Stomach (tissue), 8 donors: ENCODE measurements at regions not wholly inside any gene's neighbourhood (a gene's known extent, or its start where the extent isn't known, plus 50 kb on each side); places are given as distances from the start of the nearest gene placed in this dataset.
A peak's percentile ranks its signal among the peaks of the same experiment; 100 is the strongest.

ENCODE experiments used
- DNase-seq, 2 donors: peaks; one replicate each; pipeline versions ENCODE4 v3.0.0 to v3.0.0-alpha.2; 2013 to 2019
- H3K27ac ChIP-seq, 5 donors: fragments of 200-600 bp in 4 of 5; sonication (generic) in 4 of 5; one replicate each; pipeline ENCODE4 v1.5.1; 2013 to 2019; ENCODE audit warnings: mild to moderate bottlenecking in 1 of 5, moderate library complexity in 1 of 5
- H3K27me3 ChIP-seq, 3 donors: fragments of 200-600 bp; sonication (generic); one replicate each; pipeline ENCODE4 v1.5.1; 2017 to 2019; ENCODE audit warnings: mixed run types in 1 of 3
- H3K36me3 ChIP-seq, 4 donors: fragments of 200-600 bp; sonication (generic); 1 replicate in 3 of 4; 2 replicates in 1 of 4; pipeline ENCODE4 v1.5.1; 2016 to 2019
- H3K4me1 ChIP-seq, 4 donors: fragments of 200-600 bp; sonication (generic); one replicate each; pipeline ENCODE4 v1.5.1; 2016 to 2019
- H3K4me3 ChIP-seq, 4 donors: fragments of 200-600 bp; sonication (generic) in 3 of 4; one replicate each; pipeline ENCODE4 v1.5.1; 2016 to 2019; ENCODE audit warnings: mild to moderate bottlenecking in 1 of 4
- H3K9me3 ChIP-seq, 4 donors: fragments of 200-600 bp; sonication (generic); one replicate each; pipeline ENCODE4 v1.5.1; 2016 to 2019
- CTCF ChIP-seq, 7 experiments: fragments of 450-650 bp in 4 of 7; fragments of 200-600 bp in 3 of 7; sonication (generic) in 3 of 7; IDR thresholded peaks; one replicate each; pipeline ENCODE4 v1.5.1; 2016 to 2019; ENCODE audit warnings: antibody characterized with exemption in 7 of 7, control low read depth in 2 of 7, mild to moderate bottlenecking in 1 of 7
- EP300 ChIP-seq: sonication (generic); formaldehyde crosslinking; IDR thresholded peaks from one replicate; pipeline ENCODE4 v1.6.1; 2017; ENCODE audit warnings: antibody characterized with exemption
- POLR2A ChIP-seq, 4 donors: fragments of 450-650 bp; IDR thresholded peaks; one replicate each; pipeline ENCODE4 v1.6.1; 2016; ENCODE audit warnings: antibody characterized with exemption in 4 of 4, control low read depth in 2 of 4, mild to moderate bottlenecking in 1 of 4, moderate library complexity in 1 of 4
- POLR2AphosphoS5 ChIP-seq, 3 donors: sonication (generic); formaldehyde crosslinking; IDR thresholded peaks; one replicate each; pipeline ENCODE4 v1.6.1; 2016; ENCODE audit warnings: antibody characterized with exemption in 3 of 3
- whole genome bisulfite sequencing, 5 donors: extraction: QIAGEN DNeasy Blood & Tissue Kit in 3 of 5; methylation state at CpG; one replicate each; pipeline versions ENCODE4 v1.1.5 to v1.1.7; 2013 to 2018; 5-methylcytosine and 5-hydroxymethylcytosine counted together
- intact Hi-C: fragments of 100-400 bp; cut with DNase I; formaldehyde crosslinking; loops from one replicate; pipeline ENCODE4 v1.15.1; 2023; ENCODE audit warnings: low total_unique reads
- donor health status: healthy with polysubstance abuse.
- donor health status: Bipolar disorder and iron deficiency.
- donor health status: healthy.

DNA sequence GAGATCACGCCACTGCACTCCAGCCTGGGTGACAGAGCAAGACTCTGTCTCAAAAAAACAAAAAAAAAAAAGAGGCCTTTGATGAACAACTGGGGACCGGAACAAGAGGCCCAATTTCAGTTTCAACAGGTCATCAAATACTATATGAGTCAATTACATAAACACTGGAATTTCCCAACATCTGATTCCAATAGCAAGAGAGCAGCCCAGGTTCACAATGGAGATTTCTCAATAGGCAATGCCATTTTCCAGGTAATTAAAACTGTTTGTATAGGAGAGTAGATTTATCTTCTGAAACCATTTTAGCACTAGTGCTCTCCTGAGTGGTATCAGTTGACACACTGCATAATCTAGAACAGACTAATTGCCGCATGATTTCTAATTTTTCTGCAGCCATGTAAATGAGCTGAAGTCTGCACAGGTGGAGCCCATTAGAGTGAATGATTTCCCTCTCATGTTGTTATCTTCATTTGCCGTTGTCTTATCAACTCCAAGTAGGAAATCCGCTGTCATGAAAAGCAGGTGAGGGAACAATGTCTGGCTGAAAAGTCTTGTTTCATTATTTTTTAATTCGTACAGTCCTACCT lies 264.1 kb upstream of the MEIS1 start:
- H3K36me3 ChIP-seq = no peaks in the 10 kb centered on the region
- no peak overlapping the region for H3K27ac ChIP-seq
- no peaks in the 10 kb centered on the region for H3K4me1 ChIP-seq
- no peak for TF ChIP-seq POLR2A (IDR thresholded peaks at IDR 0.05)
- TF ChIP-seq CTCF (IDR thresholded peaks at IDR 0.05) = no peak
- no peak for TF ChIP-seq POLR2AphosphoS5 (IDR thresholded peaks at IDR 0.05)
- TF ChIP-seq EP300 = no peak
- no peaks in the 10 kb centered on the region for H3K9me3 ChIP-seq
- no peak overlapping the region for H3K4me3 ChIP-seq
- 55 to 65% (median 61%) methylated on average over 6 of the region's 6 CpGs for WGBS, 5 donors
- no peaks in the 10 kb centered on the region for H3K27me3 ChIP-seq
- peak in 1 of 2 donors; percentile 24 for DNase-seq
- intact Hi-C loops = no loop called here

- H3K9me3 ChIP-seq = no peaks in the 10 kb centered on the region
- DNase-seq = no peak
- no peak for TF ChIP-seq EP300
- no peak for TF ChIP-seq POLR2AphosphoS5 (IDR thresholded peaks at IDR 0.05)
- TF ChIP-seq CTCF (IDR thresholded peaks at IDR 0.05) = no peak
- TF ChIP-seq POLR2A (IDR thresholded peaks at IDR 0.05) = no peak
- H3K4me1 ChIP-seq = no peaks in the 10 kb centered on the region
- no peak overlapping the region for H3K27ac ChIP-seq
- 55 to 72% (median 60%) methylated on average over 3 of the region's 3 CpGs for whole genome bisulfite sequencing, 5 donors
- no peaks in the 10 kb centered on the region for H3K36me3 ChIP-seq
- H3K27me3 ChIP-seq = no peaks in the 10 kb centered on the region
- H3K4me3 ChIP-seq = no peak overlapping the region
- intact Hi-C loops = no loop called here
Measured at GRCh38 chr2:66169076-66169475, 265.8 kb upstream of the MEIS1 start.

DNA sequence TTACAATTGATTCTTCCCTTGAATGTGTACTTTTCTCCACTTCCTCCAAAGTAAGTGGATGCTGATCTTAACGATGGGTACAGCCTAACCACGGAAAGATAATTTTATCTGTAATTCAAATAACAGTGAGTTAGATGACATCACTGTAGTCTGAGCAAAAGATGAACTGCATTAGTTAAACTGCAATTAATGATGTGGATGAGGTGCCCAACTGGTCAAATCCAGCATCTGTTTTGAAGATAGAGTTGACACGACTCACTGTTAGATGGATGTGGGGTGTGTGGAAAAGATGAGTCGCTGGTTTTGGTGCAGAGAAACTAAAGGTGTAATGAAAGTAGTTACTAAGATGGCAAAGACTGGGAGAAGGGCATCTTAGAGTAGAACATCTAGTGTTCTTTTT lies 270.5 kb upstream of the MEIS1 start:
- Histone ChIP-seq H3K9me3 (no peaks in the 10 kb centered on the region), H3K27me3 (no peaks in the 10 kb centered on the region), H3K4me1 (no peaks in the 10 kb centered on the region), H3K36me3 (no peaks in the 10 kb centered on the region), H3K4me3 (no peak overlapping the region), H3K27ac (no peak overlapping the region)
- TF ChIP-seq POLR2AphosphoS5 (IDR thresholded peaks at IDR 0.05) (no peak), EP300 (no peak), CTCF (IDR thresholded peaks at IDR 0.05) (no peak), POLR2A (IDR thresholded peaks at IDR 0.05) (no peak)
- DNase-seq = no peak
- intact Hi-C loops = no loop called here
- WGBS, 5 donors = 76 to 85% (median 84%) methylated on average over 4 of the region's 4 CpGs

DNA sequence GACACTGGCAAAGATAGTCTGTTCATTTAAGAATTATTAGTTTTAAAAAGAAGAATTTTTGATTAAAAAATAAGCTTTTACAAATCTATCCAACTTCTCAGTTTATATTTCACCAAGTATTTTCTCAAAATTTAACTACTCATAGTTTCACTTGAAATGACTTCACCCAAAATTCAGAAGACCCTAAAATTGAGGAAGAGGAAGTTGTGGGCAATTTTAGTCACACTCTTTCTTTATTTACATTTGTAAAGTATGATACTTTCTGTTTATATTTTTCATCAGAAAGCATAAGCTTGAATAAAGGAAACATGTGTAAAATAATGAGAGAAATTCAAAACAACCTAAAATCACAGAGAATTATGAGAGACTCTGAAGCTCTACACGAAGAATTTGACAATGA lies 278.8 kb upstream of the MEIS1 start:
- no peak for DNase-seq
- Histone ChIP-seq H3K9me3 (peaks cover 0 to 47% (median 17%) of the 10 kb centered on the region in 4 donors), H3K4me3 (no peak overlapping the region), H3K27ac (no peak overlapping the region), H3K27me3 (no peaks in the 10 kb centered on the region), H3K36me3 (no peaks in the 10 kb centered on the region), H3K4me1 (no peaks in the 10 kb centered on the region)
- TF ChIP-seq EP300 (no peak), POLR2A (IDR thresholded peaks at IDR 0.05) (no peak), POLR2AphosphoS5 (IDR thresholded peaks at IDR 0.05) (no peak), CTCF (IDR thresholded peaks at IDR 0.05) (no peak)
- intact Hi-C loops = no loop called here
- 56 to 59% (median 57%) methylated on average over 1 of the region's 1 CpG for WGBS, 5 donors
